Body of pancreas (tissue), 4 donors: ENCODE measurements at regions not wholly inside any gene's neighbourhood (a gene's known extent, or its start where the extent isn't known, plus 50 kb on each side); places are given as distances from the start of the nearest gene placed in this dataset.

Experiments
- ATAC-seq: fragments of 150-250 bp; one replicate; pipeline ENCODE4 v1.9.1; 2016
- DNase-seq, 4 donors: peaks; one replicate each; pipeline ENCODE4 v3.0.0-alpha.2; 2019
- H3K27ac ChIP-seq, 4 donors: fragments of 200-600 bp; sonication (generic); 1 replicate in 3 of 4; 2 replicates in 1 of 4; pipeline versions ENCODE4 v1.5.1 to v1.6.1; 2016 to 2019; ENCODE audit warnings: mild to moderate bottlenecking in 1 of 4, mixed read lengths in 1 of 4, moderate library complexity in 1 of 4
- H3K27me3 ChIP-seq, 2 donors: fragments of 200-600 bp; sonication (generic); one replicate each; pipeline ENCODE4 v1.6.0; 2016; ENCODE audit warnings: mild to moderate bottlenecking in 1 of 2
- H3K36me3 ChIP-seq, 2 donors: fragments of 200-600 bp; sonication (generic); replicated peaks in 1 of 2; 2 replicates each; pipeline ENCODE4 v1.5.1; 2016; ENCODE audit warnings: low read depth in 2 of 2; ENCODE audit not compliant: insufficient read depth in 1 of 2
- H3K4me1 ChIP-seq: fragments of 200-600 bp; sonication (generic); one replicate; pipeline ENCODE4 v1.6.0; 2016
- H3K4me3 ChIP-seq, 2 donors: fragments of 200-600 bp; sonication (generic); 1 replicate in 1 of 2; 2 replicates in 1 of 2; pipeline ENCODE4 v1.5.1; 2016 to 2019
- H3K9me3 ChIP-seq, 3 donors: fragments of 200-600 bp; sonication (generic); 1 replicate in 2 of 3; 2 replicates in 1 of 3; pipeline ENCODE4 v1.5.1; 2016
- CTCF ChIP-seq, 7 experiments: fragments of 450-650 bp in 4 of 7; fragments of 200-600 bp in 3 of 7; sonication (generic) in 3 of 7; IDR thresholded peaks; one replicate each; pipeline ENCODE4 v1.5.1; 2016 to 2019; ENCODE audit warnings: antibody characterized with exemption in 7 of 7
- POLR2A ChIP-seq, 3 donors: fragments of 450-650 bp; IDR thresholded peaks; one replicate each; pipeline ENCODE4 v1.6.1; 2016; ENCODE audit warnings: antibody characterized with exemption in 3 of 3, mild to moderate bottlenecking in 2 of 3
- WGBS, 2 donors: methylation state at CpG; one replicate each; pipeline ENCODE4 v1.1.5; 2017; 5-methylcytosine and 5-hydroxymethylcytosine counted together
- intact Hi-C: fragments of 100-400 bp; cut with DNase I; formaldehyde crosslinking; loops from one replicate; pipeline ENCODE4 v1.15.1; 2023

- TF ChIP-seq POLR2A (IDR thresholded peaks at IDR 0.05) (no peak), CTCF (IDR thresholded peaks at IDR 0.05) (no peak)
- DNase-seq, result no peak
- Histone ChIP-seq H3K9me3 (no peaks in the 10 kb centered on the region), H3K4me1 (no peaks in the 10 kb centered on the region), H3K27ac (no peak overlapping the region), H3K4me3 (no peak overlapping the region), H3K36me3 (no peaks in the 10 kb centered on the region), H3K27me3 (no peaks in the 10 kb centered on the region)
- intact Hi-C loops, result no loop called here
- ATAC-seq, result no peak
- 25 to 41% methylated on average over 2 of the region's 2 CpGs for WGBS, 2 donors
Observed at GRCh38 chr7:116083796-116084195, 53.2 kb upstream of the TFEC start.

- 83 to 84% methylated on average over 3 of the region's 3 CpGs for WGBS, 2 donors
- no peak overlapping the region for H3K4me3 ChIP-seq
- H3K27me3 ChIP-seq, result no peaks in the 10 kb centered on the region
- intact Hi-C loops, result no loop called here
- H3K9me3 ChIP-seq, result no peaks in the 10 kb centered on the region
- H3K36me3 ChIP-seq, result no peaks in the 10 kb centered on the region
- no peak for ATAC-seq
- H3K4me1 ChIP-seq, result no peaks in the 10 kb centered on the region
- H3K27ac ChIP-seq, result no peak overlapping the region
- TF ChIP-seq POLR2A (IDR thresholded peaks at IDR 0.05), result no peak
- no peak for TF ChIP-seq CTCF (IDR thresholded peaks at IDR 0.05)
- no peak for DNase-seq
Observed at GRCh38 chr7:116086547-116087045, 56.0 kb upstream of the TFEC start.

GRCh38 chr7:116087291-116087690, 56.7 kb upstream of the TFEC start:
- H3K27me3 ChIP-seq, result no peaks in the 10 kb centered on the region
- no peaks in the 10 kb centered on the region for H3K9me3 ChIP-seq
- DNase-seq, result no peak
- TF ChIP-seq POLR2A (IDR thresholded peaks at IDR 0.05) (no peak), CTCF (IDR thresholded peaks at IDR 0.05) (no peak)
- no peaks in the 10 kb centered on the region for H3K4me1 ChIP-seq
- intact Hi-C loops, result no loop called here
- no peak overlapping the region for H3K4me3 ChIP-seq
- no peak overlapping the region for H3K27ac ChIP-seq
- no peaks in the 10 kb centered on the region for H3K36me3 ChIP-seq
- no peak for ATAC-seq

GRCh38 chr7:116087984-116088383, 57.4 kb upstream of the TFEC start:
- Histone ChIP-seq H3K9me3 (no peaks in the 10 kb centered on the region), H3K4me1 (no peaks in the 10 kb centered on the region), H3K27ac (no peak overlapping the region), H3K27me3 (no peaks in the 10 kb centered on the region), H3K36me3 (no peaks in the 10 kb centered on the region), H3K4me3 (no peak overlapping the region)
- no peak for ATAC-seq
- 37% methylated on average over 2 of the region's 2 CpGs for WGBS, 2 donors
- TF ChIP-seq CTCF (IDR thresholded peaks at IDR 0.05) (no peak), POLR2A (IDR thresholded peaks at IDR 0.05) (no peak)
- intact Hi-C loops, result no loop called here
- no peak for DNase-seq

GRCh38 chr7:116089293-116089692, 58.7 kb upstream of the TFEC start:
- WGBS, 2 donors, result 74 to 89% methylated on average over 1 of the region's 1 CpG
- no peaks in the 10 kb centered on the region for H3K36me3 ChIP-seq
- no peaks in the 10 kb centered on the region for H3K27me3 ChIP-seq
- ATAC-seq (no peak), DNase-seq (no peak)
- TF ChIP-seq CTCF (IDR thresholded peaks at IDR 0.05) (no peak), POLR2A (IDR thresholded peaks at IDR 0.05) (no peak)
- H3K4me3 ChIP-seq, result no peak overlapping the region
- intact Hi-C loops, result no loop called here
- no peaks in the 10 kb centered on the region for H3K9me3 ChIP-seq
- no peaks in the 10 kb centered on the region for H3K4me1 ChIP-seq
- no peak overlapping the region for H3K27ac ChIP-seq
